NB4 (cell line): ENCODE measurements at regions not wholly inside any gene's neighbourhood (a gene's known extent, or its start where the extent isn't known, plus 50 kb on each side); places are given as distances from the start of the nearest gene placed in this dataset.

ENCODE experiments used
- POLR2A ChIP-seq: IDR thresholded peaks from 2 replicates; pipeline ENCODE4 v1.6.1; 2011; ENCODE audit warnings: mild to moderate bottlenecking; ENCODE audit not compliant: insufficient read length; ENCODE audit errors: extremely low read depth
- TF ChIP-seq, protein P1 (sequence below): IDR thresholded peaks from one replicate; pipeline ENCODE4 v1.5.1; 2012; ENCODE audit warnings: low read depth, low read length

DNA sequence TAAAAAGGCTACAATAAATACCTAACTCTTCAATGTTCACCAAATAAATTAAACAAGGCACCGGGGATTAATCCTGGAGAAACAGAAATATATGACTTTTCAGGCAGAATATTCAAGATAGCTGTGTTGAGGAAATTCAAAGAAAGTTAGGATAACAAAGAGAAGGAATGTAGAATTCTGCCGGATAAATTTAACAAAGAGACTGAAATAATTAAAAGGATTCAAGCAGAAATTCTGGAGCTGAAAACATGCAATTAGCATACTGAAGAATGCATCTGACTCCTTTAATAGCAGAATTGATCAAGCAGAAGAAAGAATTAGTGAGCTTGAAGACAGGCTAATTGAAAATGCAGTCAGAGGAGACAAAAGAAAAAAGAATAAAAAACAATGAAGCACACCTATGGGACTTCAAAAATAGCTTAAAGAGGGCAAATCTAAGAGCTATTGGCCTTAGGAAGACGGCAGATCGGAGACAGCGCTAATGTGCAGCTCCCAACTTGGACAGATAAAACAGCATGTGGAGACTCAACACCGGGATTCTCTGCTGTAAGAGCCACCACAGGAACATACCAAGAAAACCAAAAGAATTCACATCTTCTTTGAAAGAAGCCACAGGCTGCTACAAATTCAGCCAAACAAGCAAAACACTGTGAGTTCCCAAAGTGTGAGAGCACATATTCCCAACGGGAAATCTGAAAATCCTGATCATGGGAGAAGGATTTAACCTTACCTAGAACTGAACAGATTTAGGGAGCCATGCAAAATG is 1290.9 kb downstream of the PCDH18 start:
- TF ChIP-seq, protein P1, sequence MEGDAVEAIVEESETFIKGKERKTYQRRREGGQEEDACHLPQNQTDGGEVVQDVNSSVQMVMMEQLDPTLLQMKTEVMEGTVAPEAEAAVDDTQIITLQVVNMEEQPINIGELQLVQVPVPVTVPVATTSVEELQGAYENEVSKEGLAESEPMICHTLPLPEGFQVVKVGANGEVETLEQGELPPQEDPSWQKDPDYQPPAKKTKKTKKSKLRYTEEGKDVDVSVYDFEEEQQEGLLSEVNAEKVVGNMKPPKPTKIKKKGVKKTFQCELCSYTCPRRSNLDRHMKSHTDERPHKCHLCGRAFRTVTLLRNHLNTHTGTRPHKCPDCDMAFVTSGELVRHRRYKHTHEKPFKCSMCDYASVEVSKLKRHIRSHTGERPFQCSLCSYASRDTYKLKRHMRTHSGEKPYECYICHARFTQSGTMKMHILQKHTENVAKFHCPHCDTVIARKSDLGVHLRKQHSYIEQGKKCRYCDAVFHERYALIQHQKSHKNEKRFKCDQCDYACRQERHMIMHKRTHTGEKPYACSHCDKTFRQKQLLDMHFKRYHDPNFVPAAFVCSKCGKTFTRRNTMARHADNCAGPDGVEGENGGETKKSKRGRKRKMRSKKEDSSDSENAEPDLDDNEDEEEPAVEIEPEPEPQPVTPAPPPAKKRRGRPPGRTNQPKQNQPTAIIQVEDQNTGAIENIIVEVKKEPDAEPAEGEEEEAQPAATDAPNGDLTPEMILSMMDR = no peak
- no peak for TF ChIP-seq POLR2A
